Osteocyte (in vitro differentiated cells): ENCODE measurements at regions not wholly inside any gene's neighbourhood (a gene's known extent, or its start where the extent isn't known, plus 50 kb on each side); places are given as distances from the start of the nearest gene placed in this dataset.

Source experiments
- DNase-seq: peaks from one replicate; pipeline ENCODE4 v3.0.0; 2021; ENCODE audit warnings: mixed read lengths; ENCODE audit not compliant: unreplicated experiment; ENCODE audit errors: extremely low spot score
- H3K27ac Mint-ChIP-seq: one replicate; pipeline ENCODE4 v1.8.0; 2021; ENCODE audit warnings: mild to moderate bottlenecking, mixed read lengths; ENCODE audit not compliant: unreplicated experiment
- H3K27me3 Mint-ChIP-seq: one replicate; pipeline ENCODE4 v1.8.0; 2021; ENCODE audit warnings: mixed read lengths; ENCODE audit not compliant: unreplicated experiment
- H3K36me3 Mint-ChIP-seq: one replicate; pipeline ENCODE4 v1.8.0; 2021; ENCODE audit warnings: mixed read lengths; ENCODE audit not compliant: unreplicated experiment
- H3K4me1 Mint-ChIP-seq: one replicate; pipeline ENCODE4 v1.8.0; 2021; ENCODE audit warnings: mixed read lengths; ENCODE audit not compliant: unreplicated experiment
- H3K4me3 Mint-ChIP-seq: one replicate; pipeline ENCODE4 v1.8.0; 2021; ENCODE audit warnings: mild to moderate bottlenecking, moderate library complexity, mixed read lengths; ENCODE audit not compliant: unreplicated experiment
- H3K9me3 Mint-ChIP-seq: one replicate; pipeline ENCODE4 v1.8.0; 2021; ENCODE audit warnings: mixed read lengths; ENCODE audit not compliant: unreplicated experiment
- CTCF ChIP-seq: fragments of 200-600 bp; sonication (generic); IDR thresholded peaks from 2 replicates; pipeline ENCODE4 v1.5.0; 2021; ENCODE audit warnings: antibody characterized with exemption, mild to moderate bottlenecking, moderate library complexity

GRCh38 chr3:28690176-28690575 lies 341.6 kb upstream of the AZI2 start:
- no peak for TF ChIP-seq CTCF
- Mint-ChIP-seq H3K4me1 (no peaks in the 10 kb centered on the region), H3K4me3 (no peak overlapping the region), H3K27me3 (no peaks in the 10 kb centered on the region), H3K9me3 (no peaks in the 10 kb centered on the region), H3K27ac (no peak overlapping the region), H3K36me3 (no peaks in the 10 kb centered on the region)
- DNase-seq, result no peak

GRCh38 chr3:28698706-28699105 lies 350.1 kb upstream of the AZI2 start:
- H3K9me3 Mint-ChIP-seq, result no peaks in the 10 kb centered on the region
- H3K27me3 Mint-ChIP-seq, result peaks cover 13% of the 10 kb centered on the region
- no peak overlapping the region for H3K4me3 Mint-ChIP-seq
- no peaks in the 10 kb centered on the region for H3K4me1 Mint-ChIP-seq
- no peak for TF ChIP-seq CTCF
- no peaks in the 10 kb centered on the region for H3K36me3 Mint-ChIP-seq
- no peak for DNase-seq
- no peak overlapping the region for H3K27ac Mint-ChIP-seq

- H3K9me3 Mint-ChIP-seq, result no peaks in the 10 kb centered on the region
These were observed 350.7 kb upstream of the AZI2 start for GRCh38 chr3:28699283-28699682.

GRCh38 chr3:28700728-28701127 lies 352.1 kb upstream of the AZI2 start:
- DNase-seq, result no peak
- Mint-ChIP-seq H3K4me3 (no peak overlapping the region), H3K27me3 (peaks cover 11% of the 10 kb centered on the region), H3K4me1 (no peaks in the 10 kb centered on the region), H3K36me3 (no peaks in the 10 kb centered on the region), H3K27ac (no peak overlapping the region), H3K9me3 (no peaks in the 10 kb centered on the region)
- TF ChIP-seq CTCF, result no peak

More at GRCh38 chr3:28699283-28699682, 350.7 kb upstream of the AZI2 start:
- no peak for DNase-seq
- Mint-ChIP-seq H3K27ac (no peak overlapping the region), H3K36me3 (no peaks in the 10 kb centered on the region), H3K4me3 (no peak overlapping the region), H3K4me1 (no peaks in the 10 kb centered on the region), H3K27me3 (peaks cover 13% of the 10 kb centered on the region)
- no peak for TF ChIP-seq CTCF

- no peak for TF ChIP-seq CTCF
- H3K27me3 Mint-ChIP-seq, result peaks cover 6% of the 10 kb centered on the region
- H3K4me1 Mint-ChIP-seq, result no peaks in the 10 kb centered on the region
- no peaks in the 10 kb centered on the region for H3K36me3 Mint-ChIP-seq
- no peak overlapping the region for H3K4me3 Mint-ChIP-seq
- no peaks in the 10 kb centered on the region for H3K9me3 Mint-ChIP-seq
- no peak for DNase-seq
- no peak overlapping the region for H3K27ac Mint-ChIP-seq
These were observed 355.2 kb upstream of the AZI2 start for GRCh38 chr3:28703843-28704242.
